ENCODE measurements at regions not wholly inside any gene's neighbourhood (a gene's known extent, or its start where the extent isn't known, plus 50 kb on each side); places are given as distances from the start of the nearest gene placed in this dataset.

GRCh38 chr12:84091651-84092050 lies 820.9 kb downstream of the SLC6A15 start:
- TF ChIP-seq, protein P1, sequence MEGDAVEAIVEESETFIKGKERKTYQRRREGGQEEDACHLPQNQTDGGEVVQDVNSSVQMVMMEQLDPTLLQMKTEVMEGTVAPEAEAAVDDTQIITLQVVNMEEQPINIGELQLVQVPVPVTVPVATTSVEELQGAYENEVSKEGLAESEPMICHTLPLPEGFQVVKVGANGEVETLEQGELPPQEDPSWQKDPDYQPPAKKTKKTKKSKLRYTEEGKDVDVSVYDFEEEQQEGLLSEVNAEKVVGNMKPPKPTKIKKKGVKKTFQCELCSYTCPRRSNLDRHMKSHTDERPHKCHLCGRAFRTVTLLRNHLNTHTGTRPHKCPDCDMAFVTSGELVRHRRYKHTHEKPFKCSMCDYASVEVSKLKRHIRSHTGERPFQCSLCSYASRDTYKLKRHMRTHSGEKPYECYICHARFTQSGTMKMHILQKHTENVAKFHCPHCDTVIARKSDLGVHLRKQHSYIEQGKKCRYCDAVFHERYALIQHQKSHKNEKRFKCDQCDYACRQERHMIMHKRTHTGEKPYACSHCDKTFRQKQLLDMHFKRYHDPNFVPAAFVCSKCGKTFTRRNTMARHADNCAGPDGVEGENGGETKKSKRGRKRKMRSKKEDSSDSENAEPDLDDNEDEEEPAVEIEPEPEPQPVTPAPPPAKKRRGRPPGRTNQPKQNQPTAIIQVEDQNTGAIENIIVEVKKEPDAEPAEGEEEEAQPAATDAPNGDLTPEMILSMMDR (IDR thresholded peaks at IDR 0.05 in 8 of 11, conservative IDR thresholded peaks at IDR 0.05 in 3 of 11): no peak
- TF ChIP-seq POLR2AphosphoS5 (IDR thresholded peaks at IDR 0.05): no peak
- TF ChIP-seq POLR2A (IDR thresholded peaks at IDR 0.05): no peak

Data from spleen (tissue), 7 donors.